ENCODE measurements at regions not wholly inside any gene's neighbourhood (a gene's known extent, or its start where the extent isn't known, plus 50 kb on each side); places are given as distances from the start of the nearest gene placed in this dataset.

GRCh38 chr9:80945436-80945835 is 743.9 kb downstream of the TLE1 start (continued):
- no peak for TF ChIP-seq ATF2 (IDR thresholded peaks at IDR 0.05; ENCODE audit: low read length)
- no peak for TF ChIP-seq BRCA1 (IDR thresholded peaks at IDR 0.05; ENCODE audit: low read depth, low read length)
- TF ChIP-seq, protein P1, sequence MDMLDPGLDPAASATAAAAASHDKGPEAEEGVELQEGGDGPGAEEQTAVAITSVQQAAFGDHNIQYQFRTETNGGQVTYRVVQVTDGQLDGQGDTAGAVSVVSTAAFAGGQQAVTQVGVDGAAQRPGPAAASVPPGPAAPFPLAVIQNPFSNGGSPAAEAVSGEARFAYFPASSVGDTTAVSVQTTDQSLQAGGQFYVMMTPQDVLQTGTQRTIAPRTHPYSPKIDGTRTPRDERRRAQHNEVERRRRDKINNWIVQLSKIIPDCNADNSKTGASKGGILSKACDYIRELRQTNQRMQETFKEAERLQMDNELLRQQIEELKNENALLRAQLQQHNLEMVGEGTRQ (IDR thresholded peaks at IDR 0.05; ENCODE audit: low read length), result no peak
- no peak for TF ChIP-seq EZH2 (IDR thresholded peaks at IDR 0.05; ENCODE audit: low read depth, low read length, severe bottlenecking)
- TF ChIP-seq RNF2 (IDR thresholded peaks at IDR 0.05; ENCODE audit: borderline replicate concordance, low read depth, low read length, missing control alignments, poor library complexity, severe bottlenecking), result no peak
- no peak for TF ChIP-seq SIN3A (conservative IDR thresholded peaks at IDR 0.05 in 1 of 2, IDR thresholded peaks at IDR 0.05 in 1 of 2; ENCODE audit: low read depth in 1 of 2, low read length in 2 of 2)
